Fibroblast of villous mesenchyme (primary cell): ENCODE measurements at regions not wholly inside any gene's neighbourhood (a gene's known extent, or its start where the extent isn't known, plus 50 kb on each side); places are given as distances from the start of the nearest gene placed in this dataset.
A peak's percentile ranks its signal among the peaks of the same experiment; 100 is the strongest.

ENCODE experiments used
- DNase-seq: peaks from one replicate; pipeline ENCODE4 v3.0.0-alpha.2; 2010; ENCODE audit warnings: low read depth
- H3K4me3 ChIP-seq: 2 replicates; pipeline ENCODE4 v1.5.1; 2011; ENCODE audit warnings: low read depth, mild to moderate bottlenecking, low read length
- CTCF ChIP-seq: IDR thresholded peaks from 2 replicates; pipeline ENCODE4 v1.5.1; 2012; ENCODE audit warnings: low read depth, mild to moderate bottlenecking, low read length; ENCODE audit not compliant: insufficient read depth

GRCh38 chr10:52447931-52448353, 133.9 kb downstream of the DKK1 start:
- peak; percentile 6 for DNase-seq
- no peak overlapping the region for H3K4me3 ChIP-seq
- TF ChIP-seq CTCF: no peak

DNA sequence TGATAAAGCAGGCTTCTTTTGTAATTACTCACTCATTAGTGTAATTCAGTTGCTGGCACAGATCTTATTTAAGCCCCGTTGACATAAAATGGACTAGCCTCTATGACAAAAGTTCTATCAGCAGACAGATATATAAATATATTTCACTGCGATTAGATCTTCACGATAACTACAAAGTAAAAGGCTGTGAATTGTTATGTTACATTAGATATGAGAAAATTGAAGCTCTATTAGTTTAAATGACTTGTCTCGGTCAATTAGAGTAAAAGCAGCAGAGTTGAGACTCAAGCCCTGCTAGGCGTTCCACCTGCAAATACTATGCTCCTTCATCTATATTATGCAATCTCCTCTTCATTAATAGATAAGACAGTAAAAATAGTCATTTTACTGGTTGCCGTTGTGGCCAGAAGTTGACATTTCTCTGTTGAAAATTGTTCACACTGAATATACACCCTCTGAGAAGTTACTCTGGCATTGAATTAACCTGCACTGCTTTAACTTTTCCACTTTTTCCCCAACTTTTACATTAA, 136.7 kb downstream of the DKK1 start:
- no peak overlapping the region for H3K4me3 ChIP-seq
- no peak for DNase-seq
- TF ChIP-seq CTCF: no peak

GRCh38 chr10:52451817-52452216, 137.7 kb downstream of the DKK1 start:
- DNase-seq: peak; percentile 77

GRCh38 chr10:52452600-52453493, 138.8 kb downstream of the DKK1 start:
- peak; percentile 27 for DNase-seq
- H3K4me3 ChIP-seq: no peak overlapping the region
- no peak for TF ChIP-seq CTCF

More at GRCh38 chr10:52451817-52452216, 137.7 kb downstream of the DKK1 start:
- no peak overlapping the region for H3K4me3 ChIP-seq
- no peak for TF ChIP-seq CTCF

DNA sequence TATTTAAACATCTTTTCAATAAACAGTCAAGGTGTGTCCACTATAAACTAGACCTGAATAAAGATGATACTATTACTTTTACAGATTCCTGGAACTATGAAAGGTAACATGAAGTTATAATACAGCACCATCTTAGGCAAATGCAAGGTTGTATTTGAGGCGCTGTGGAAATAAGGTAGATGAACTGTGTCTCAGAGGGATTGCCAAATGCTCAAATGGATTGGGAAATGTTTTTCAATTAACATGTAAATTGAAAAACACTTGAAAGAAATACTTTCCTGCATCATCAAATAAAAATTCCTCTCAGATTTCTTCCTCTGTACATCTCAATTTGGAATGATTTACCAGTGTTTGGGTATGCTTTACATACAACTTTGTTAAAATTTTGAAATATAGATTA, 139.4 kb downstream of the DKK1 start:
- H3K4me3 ChIP-seq: no peak overlapping the region
- no peak for TF ChIP-seq CTCF
- peak; percentile 10 for DNase-seq

DNA sequence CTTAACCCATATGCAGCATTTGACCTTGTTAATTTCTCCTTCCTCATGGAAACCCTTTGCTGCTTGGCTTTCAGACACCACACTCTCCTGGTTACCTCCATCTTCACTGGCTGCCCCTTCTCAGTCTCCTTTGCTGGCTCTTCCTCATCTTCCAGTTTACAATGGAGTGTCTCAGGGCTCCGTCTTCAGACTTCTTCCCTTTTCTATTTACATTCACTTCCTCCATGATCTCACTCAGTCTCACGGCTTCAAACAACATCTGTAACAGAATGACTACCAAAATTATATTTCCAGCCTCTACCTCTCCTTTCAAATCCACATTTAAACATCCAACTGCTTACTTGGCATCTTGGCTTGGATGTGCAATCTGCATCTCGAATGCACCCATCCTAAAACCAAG, 140.4 kb downstream of the DKK1 start:
- H3K4me3 ChIP-seq: no peak overlapping the region

More for the DNA sequence above, 140.4 kb downstream of the DKK1 start:
- no peak for DNase-seq
- no peak for TF ChIP-seq CTCF
